GM23248 (cell line): ENCODE measurements at regions not wholly inside any gene's neighbourhood (a gene's known extent, or its start where the extent isn't known, plus 50 kb on each side); places are given as distances from the start of the nearest gene placed in this dataset.

Experiments
- EZH2 ChIP-seq: fragments of 200-600 bp; sonication (generic); IDR thresholded peaks from 2 replicates; pipeline ENCODE4 v1.6.1; 2018; ENCODE audit warnings: antibody characterized with exemption, mild to moderate bottlenecking; ENCODE audit not compliant: insufficient read depth, poor library complexity, severe bottlenecking
- EZH2phosphoT487 ChIP-seq: fragments of 200-600 bp; sonication (generic); IDR thresholded peaks from 2 replicates; pipeline ENCODE4 v1.6.1; 2018; ENCODE audit warnings: antibody characterized with exemption, moderate library complexity, mild to moderate bottlenecking, low read depth; ENCODE audit not compliant: insufficient read depth

- TF ChIP-seq EZH2: no peak
- TF ChIP-seq EZH2phosphoT487: no peak
Observed at GRCh38 chr6:90983462-90983861, 396.6 kb upstream of the MAP3K7 start.
